Endothelial cell of umbilical vein (primary cell): ENCODE measurements at regions not wholly inside any gene's neighbourhood (a gene's known extent, or its start where the extent isn't known, plus 50 kb on each side); places are given as distances from the start of the nearest gene placed in this dataset.

ENCODE experiments used
- BruUV-seq: library from RNA; stranded (reverse); fragments of 400-500 nt; replicated peaks from 2 replicates; lab custom pipeline; 2021; lab: Mats Ljungman, UMichigan
- CTCF ChIA-PET: fragments of 300-600, 350-600 bp; sonication (Branson Sonifier 250); formaldehyde crosslinking; loops from one replicate; lab custom pipeline; 2021; ENCODE audit warnings: antibody characterized with exemption, inconsistent platforms; lab: Charles Lee
- POLR2A ChIA-PET: fragments of 300-600, 350-600 bp; sonication (Branson Sonifier 250); formaldehyde crosslinking; loops from one replicate; lab custom pipeline; 2021; ENCODE audit warnings: antibody characterized with exemption, inconsistent platforms; lab: Charles Lee
- DNase-seq: peaks from one replicate; pipeline ENCODE4 v3.0.0-alpha.2; 2011; ENCODE audit warnings: low read depth, low spot score
- FAIRE-seq: peaks from 2 replicates; lab custom pipeline; 2011; peaks lifted over from hg19 to GRCh38; lab: Jason Lieb, UNC
- H2AFZ ChIP-seq: 2 replicates; pipeline ENCODE4 v1.6.0; 2012; ENCODE audit warnings: low read depth, low read length, control low read depth, inconsistent platforms
- H3K27ac ChIP-seq: 2 replicates; pipeline ENCODE4 v1.5.1; 2011; ENCODE audit warnings: low read depth, mild to moderate bottlenecking, control low read depth, low read length, moderate library complexity; ENCODE audit not compliant: insufficient read depth
- H3K27me3 ChIP-seq, 2 experiments: 2 replicates each; pipeline versions ENCODE4 v1.6.0 to v1.6.1; 2011; ENCODE audit warnings: low read length in 2 of 2, mixed read lengths in 1 of 2; ENCODE audit not compliant: control insufficient read depth in 2 of 2, insufficient read depth in 2 of 2
- H3K36me3 ChIP-seq, 2 experiments: 2 replicates in 1 of 2; 3 replicates in 1 of 2; pipeline ENCODE4 v1.5.1; 2011; ENCODE audit warnings: low read length in 2 of 2, mild to moderate bottlenecking in 1 of 2, moderate library complexity in 1 of 2; ENCODE audit not compliant: control insufficient read depth in 2 of 2, insufficient read depth in 2 of 2; ENCODE audit errors: extremely low read depth in 1 of 2
- H3K4me1 ChIP-seq: 3 replicates; pipeline ENCODE4 v1.5.1; 2011; ENCODE audit warnings: mild to moderate bottlenecking, low read length; ENCODE audit not compliant: control insufficient read depth, insufficient read depth; ENCODE audit errors: extremely low read depth
- H3K4me2 ChIP-seq: 2 replicates; pipeline ENCODE4 v1.6.1; 2011; ENCODE audit warnings: low read length, control low read depth, mixed read lengths; ENCODE audit not compliant: insufficient read depth
- H3K4me3 ChIP-seq, 3 experiments: fragments of 200-600 bp in 1 of 3; sonication (generic), shearing (Covaris generic) in 1 of 3; replicated peaks in 1 of 3; 2 replicates each; pipeline ENCODE4 v1.5.1; 2011 to 2016; ENCODE audit warnings: control low read depth in 3 of 3, low read length in 3 of 3, mild to moderate bottlenecking in 2 of 3, inconsistent platforms in 1 of 3, low read depth in 1 of 3, moderate library complexity in 1 of 3; ENCODE audit not compliant: insufficient read depth in 1 of 3
- H3K79me2 ChIP-seq: 2 replicates; pipeline ENCODE4 v1.6.0; 2012; ENCODE audit warnings: low read length, inconsistent platforms; ENCODE audit not compliant: control insufficient read depth, insufficient read depth
- H3K9ac ChIP-seq: replicated peaks from 2 replicates; pipeline ENCODE3; 2011; ENCODE audit warnings: low read length, control low read depth; ENCODE audit not compliant: insufficient read depth; ENCODE audit errors: extremely low read depth
- H3K9me1 ChIP-seq: replicated peaks from 3 replicates; pipeline ENCODE4 v1.6.0; 2011; ENCODE audit warnings: mild to moderate bottlenecking, low read length; ENCODE audit not compliant: control insufficient read depth, insufficient read depth; ENCODE audit errors: extremely low read depth
- H3K9me3 ChIP-seq: replicated peaks from 2 replicates; pipeline ENCODE4 v1.5.1; 2012; ENCODE audit warnings: low read length, inconsistent platforms; ENCODE audit not compliant: control insufficient read depth, insufficient read depth
- H4K20me1 ChIP-seq: replicated peaks from 2 replicates; pipeline ENCODE3; 2011; ENCODE audit warnings: mild to moderate bottlenecking, low read length; ENCODE audit not compliant: control insufficient read depth, insufficient read depth; ENCODE audit errors: extremely low read depth
- CTCF ChIP-seq, 2 donors: IDR thresholded peaks; 1 replicate in 1 of 2; 2 replicates in 1 of 2; pipeline ENCODE4 v1.5.1; 2011; ENCODE audit warnings: low read length in 2 of 2, mild to moderate bottlenecking in 2 of 2, moderate library complexity in 2 of 2, control low read depth in 1 of 2, inconsistent platforms in 1 of 2, low read depth in 1 of 2; ENCODE audit not compliant: insufficient read depth in 1 of 2; ENCODE audit errors: extremely low read depth in 1 of 2
- EZH2 ChIP-seq: IDR thresholded peaks from 2 replicates; pipeline ENCODE4 v1.6.1; 2012; ENCODE audit warnings: borderline replicate concordance, low read depth, mild to moderate bottlenecking, moderate library complexity, low read length, inconsistent platforms; ENCODE audit not compliant: severe bottlenecking
- FOS ChIP-seq: IDR thresholded peaks from 2 replicates; pipeline ENCODE4 v1.6.1; 2011; ENCODE audit warnings: mild to moderate bottlenecking, low read length, moderate library complexity, borderline replicate concordance; ENCODE audit not compliant: insufficient read depth
- GATA2 ChIP-seq: IDR thresholded peaks from 2 replicates; pipeline ENCODE4 v1.7.0; 2011; ENCODE audit warnings: low read depth, mild to moderate bottlenecking, moderate library complexity, mixed read lengths, low read length; ENCODE audit not compliant: insufficient read length, insufficient read depth
- JUN ChIP-seq: IDR thresholded peaks from 2 replicates; pipeline ENCODE4 v1.6.1; 2011; ENCODE audit warnings: borderline replicate concordance, low read depth; ENCODE audit not compliant: insufficient read length, insufficient read depth
- MAX ChIP-seq: IDR thresholded peaks from 2 replicates; pipeline ENCODE4 v1.6.1; 2011; ENCODE audit not compliant: insufficient read depth, insufficient read length
- MYC ChIP-seq: IDR thresholded peaks from one replicate; pipeline ENCODE4 v1.6.1; 2011; ENCODE audit warnings: mild to moderate bottlenecking, low read depth, low read length
- POLR2A ChIP-seq: IDR thresholded peaks from 2 replicates; pipeline ENCODE4 v1.6.1; 2012; ENCODE audit warnings: low read depth, mild to moderate bottlenecking, control low read depth, low read length
- POLR2AphosphoS5 ChIP-seq: IDR thresholded peaks from 2 replicates; pipeline ENCODE4 v1.6.1; 2012; ENCODE audit warnings: low read depth, mild to moderate bottlenecking, control low read depth, low read length, moderate library complexity; ENCODE audit not compliant: insufficient read depth
- dilution Hi-C: fragments of 300-500 bp; cut with MboI; formaldehyde crosslinking; loops from one replicate; pipeline ENCODE4 v1.15.0; 2019; ENCODE audit warnings: low sequenced_read_pairs; ENCODE audit not compliant: extremely low pct_ligation_motif_present
- intact Hi-C: fragments of 100-400 bp; cut with micrococcal nuclease; formaldehyde crosslinking; loops from one replicate; pipeline ENCODE4 v1.10.0; 2022

GRCh38 chr13:111572956-111573761 is 252.7 kb downstream of the TEX29 start:
- no peak for DNase-seq
- Histone ChIP-seq H4K20me1 (no peaks in the 10 kb centered on the region), H3K4me2 (no peak overlapping the region), H3K4me3 (no peak overlapping the region), H2AFZ (no peak overlapping the region), H3K27me3 (no peaks in the 10 kb centered on the region), H3K9me1 (no peaks in the 10 kb centered on the region), H3K36me3 (no peaks in the 10 kb centered on the region), H3K27ac (no peak overlapping the region), H3K4me1 (no peaks in the 10 kb centered on the region), H3K79me2 (no peaks in the 10 kb centered on the region), H3K9me3 (no peaks in the 10 kb centered on the region), H3K9ac (no peak overlapping the region)
- ChIA-PET CTCF (no interaction called here), POLR2A (no interaction called here)
- FAIRE-seq: no peak
- intact Hi-C loops: no loop called here
- BruUV-seq: no TSS peak
- no peak for TF ChIP-seq MAX
- no peak for TF ChIP-seq CTCF (IDR thresholded peaks at IDR 0.05; ENCODE audit: extremely low read depth in 1 of 2, insufficient read depth in 1 of 2, low read depth in 1 of 2, low read length in 2 of 2)
- dilution Hi-C loops: no loop called here

GRCh38 chr13:111573801-111574200 is 253.4 kb downstream of the TEX29 start:
- Histone ChIP-seq H3K9ac (no peak overlapping the region), H3K36me3 (no peaks in the 10 kb centered on the region), H3K4me3 (no peak overlapping the region), H3K27me3 (no peaks in the 10 kb centered on the region), H3K9me3 (no peaks in the 10 kb centered on the region), H3K9me1 (no peaks in the 10 kb centered on the region), H4K20me1 (no peaks in the 10 kb centered on the region), H2AFZ (no peak overlapping the region), H3K79me2 (no peaks in the 10 kb centered on the region), H3K4me2 (no peak overlapping the region), H3K27ac (no peak overlapping the region), H3K4me1 (no peaks in the 10 kb centered on the region)
- CTCF ChIA-PET: no interaction called here
- intact Hi-C loops (no loop called here), dilution Hi-C loops (no loop called here)
- TF ChIP-seq POLR2AphosphoS5 (no peak), POLR2A (no peak), MAX (no peak), CTCF (IDR thresholded peaks at IDR 0.05; ENCODE audit: extremely low read depth in 1 of 2, insufficient read depth in 1 of 2, low read depth in 1 of 2, low read length in 2 of 2) (no peak), EZH2 (no peak), JUN (no peak), GATA2 (no peak), MYC (no peak), FOS (no peak)
- FAIRE-seq: no peak
- POLR2A ChIA-PET: no interaction called here
- DNase-seq: no peak
- no TSS peak for BruUV-seq
